ENCODE measurements at regions not wholly inside any gene's neighbourhood (a gene's known extent, or its start where the extent isn't known, plus 50 kb on each side); places are given as distances from the start of the nearest gene placed in this dataset.

GRCh38 chr4:115514675-115515074 is 401.3 kb upstream of the NDST4 start:
- TF ChIP-seq RFX5 (IDR thresholded peaks at IDR 0.05; ENCODE audit: low read depth, low read length): no peak
- no peak for TF ChIP-seq ZFP36 (IDR thresholded peaks at IDR 0.05; ENCODE audit: borderline replicate concordance, low read depth, low read length, partially characterized antibody)
- TF ChIP-seq JUNB (CRISPR knock-in tag; IDR thresholded peaks at IDR 0.05; ENCODE audit: borderline replicate concordance): no peak
- TF ChIP-seq ZNF276 (CRISPR knock-in tag; IDR thresholded peaks at IDR 0.05; ENCODE audit: low read depth): no peak
- no peak for TF ChIP-seq CAMTA2 (CRISPR knock-in tag; IDR thresholded peaks at IDR 0.05; ENCODE audit: borderline replicate concordance)
- TF ChIP-seq ZNF274 (CRISPR knock-in tag; IDR thresholded peaks at IDR 0.05): no peak
- TF ChIP-seq PCBP2 (optimal IDR thresholded peaks at IDR 0.05; ENCODE audit: low read depth, low read length, poor library complexity, severe bottlenecking): no peak

Data from HepG2 (cell line).